ENCODE measurements at regions not wholly inside any gene's neighbourhood (a gene's known extent, or its start where the extent isn't known, plus 50 kb on each side); places are given as distances from the start of the nearest gene placed in this dataset.
"Not testable (repeated sequence)": the region's sequence is repeated elsewhere in the genome, so short reads cannot be mapped to it uniquely, and the experiment has no call there.

DNA sequence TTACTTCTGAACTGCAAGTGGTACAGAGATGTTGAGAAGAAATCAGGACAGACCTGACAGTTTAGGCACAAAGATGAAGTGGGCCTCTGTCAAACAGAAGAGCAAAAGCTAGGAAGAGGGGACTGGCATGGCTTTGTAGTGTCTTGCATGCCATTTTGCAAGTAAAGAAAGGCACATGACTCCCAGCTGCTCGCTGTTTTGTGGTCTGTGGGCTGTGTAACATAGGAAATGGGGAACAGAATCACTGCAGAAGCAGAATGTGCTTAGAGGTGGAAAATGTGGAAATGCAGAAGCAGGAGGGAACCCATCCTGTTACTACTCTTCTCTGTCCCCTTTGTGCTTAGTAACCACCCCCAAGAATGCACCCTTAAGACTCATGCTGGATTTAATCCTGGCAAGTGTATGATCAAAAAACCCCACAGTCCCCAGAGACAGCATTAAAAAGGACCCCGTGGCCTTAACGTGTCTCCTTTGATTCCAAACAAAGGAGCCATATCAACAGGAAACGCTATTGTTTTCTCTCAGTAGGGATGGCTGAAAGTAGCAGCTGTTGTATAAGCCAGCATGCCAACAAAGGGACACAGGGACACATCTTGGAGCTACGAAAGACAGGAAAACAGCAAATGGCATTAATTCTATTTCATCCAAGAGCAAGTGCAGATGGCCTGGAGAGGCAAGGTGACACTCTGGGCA is 177.6 kb upstream of the GLRA2 start:
- no peak for DNase-seq (ENCODE audit: low read depth)

DNA sequence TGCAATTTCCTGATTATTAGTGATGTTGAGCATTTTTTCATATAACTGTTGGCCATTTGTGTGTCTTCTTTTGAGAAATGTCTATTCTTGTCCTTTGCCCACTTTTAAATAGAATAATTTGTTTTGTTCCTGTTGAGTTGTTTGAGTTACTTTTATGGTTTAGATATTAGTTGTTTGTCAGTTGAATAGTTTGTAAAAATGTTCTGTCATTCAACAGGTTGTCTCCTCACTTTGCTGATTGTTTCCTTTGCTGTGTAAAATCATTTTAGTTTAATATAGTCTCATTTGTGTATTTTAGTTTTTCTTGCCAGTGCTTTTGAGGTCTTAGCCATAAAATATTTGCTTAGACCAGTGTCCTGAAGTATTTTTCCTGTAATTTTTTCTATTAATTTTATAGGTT is 181.8 kb upstream of the GLRA2 start:
- DNase-seq (ENCODE audit: low read depth) = no peak

DNA sequence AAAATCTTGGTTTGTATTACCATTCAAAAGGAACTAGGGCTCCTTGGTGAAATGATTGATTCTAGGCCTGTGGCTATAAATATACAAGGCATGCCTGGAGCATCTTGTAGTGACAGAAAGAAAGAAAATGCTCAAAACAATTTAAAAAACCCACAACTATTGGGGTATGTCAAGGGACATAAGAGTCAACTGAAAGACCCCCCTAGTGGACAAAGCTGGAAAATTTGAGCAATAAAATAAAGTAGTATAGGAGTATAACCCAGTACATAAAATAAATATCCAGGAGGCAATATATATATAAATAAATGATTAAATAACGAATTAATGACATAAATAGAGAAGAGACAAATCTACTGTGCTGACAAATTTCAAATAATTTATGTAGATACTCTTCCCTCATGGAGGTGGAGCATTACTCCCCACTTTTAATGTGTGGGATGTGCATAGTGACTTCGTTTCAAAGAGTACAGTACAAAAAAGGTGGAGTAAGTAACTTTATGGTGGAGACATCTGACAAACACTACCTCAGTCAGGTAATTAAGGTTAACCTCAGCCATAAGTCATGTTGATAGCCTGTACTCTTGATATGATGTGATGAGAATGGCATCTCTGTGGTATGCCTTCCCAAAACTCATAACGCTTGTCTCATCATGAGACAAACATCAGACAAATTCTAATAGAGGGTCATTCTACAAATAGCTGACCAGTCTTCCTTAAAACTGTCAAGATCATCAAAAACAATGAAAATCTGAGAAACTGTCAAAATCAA is 185.0 kb upstream of the GLRA2 start:
- DNase-seq (ENCODE audit: low read depth) = no peak

DNA sequence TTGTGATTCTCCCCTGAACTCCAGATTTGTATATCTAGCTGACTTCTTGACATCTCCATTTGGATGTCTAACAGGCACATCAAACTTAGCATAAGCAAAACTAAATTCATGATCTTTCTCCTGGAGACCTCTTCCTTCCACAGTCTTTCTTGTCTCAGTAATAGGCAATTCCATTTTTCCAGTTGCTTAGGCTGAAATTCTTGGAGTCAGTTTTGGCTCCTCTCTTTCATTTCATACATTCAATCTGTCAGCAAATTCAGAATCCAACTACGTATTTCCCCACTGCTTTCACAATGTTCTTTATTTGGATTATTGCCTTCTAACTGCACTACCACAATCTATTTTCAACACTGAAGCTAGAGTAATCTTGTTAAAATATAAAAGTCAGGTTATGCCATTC is 219.9 kb upstream of the GLRA2 start:
- DNase-seq (ENCODE audit: low read depth) = no peak

DNA sequence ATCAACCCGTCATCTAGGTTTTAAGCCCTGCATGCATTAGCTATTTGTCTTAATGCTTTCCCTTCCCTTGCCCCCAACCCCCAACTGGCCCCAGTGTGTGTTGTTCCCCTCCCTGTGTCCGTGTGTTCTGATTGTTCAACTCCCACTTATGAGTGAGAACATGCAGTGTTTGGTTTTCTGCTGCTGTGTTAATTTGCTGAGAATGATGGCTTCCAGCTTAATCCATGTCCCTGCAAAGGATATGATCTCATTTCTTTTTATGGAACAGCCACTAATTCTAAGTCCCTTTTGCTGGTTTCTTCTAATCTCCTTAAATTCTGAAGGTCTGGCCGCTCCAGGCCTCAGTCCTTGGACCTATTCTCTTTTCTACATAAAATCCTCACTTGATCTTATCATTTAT is 220.4 kb upstream of the GLRA2 start:
- not testable (repeated sequence) for DNase-seq (ENCODE audit: low read depth)

DNA sequence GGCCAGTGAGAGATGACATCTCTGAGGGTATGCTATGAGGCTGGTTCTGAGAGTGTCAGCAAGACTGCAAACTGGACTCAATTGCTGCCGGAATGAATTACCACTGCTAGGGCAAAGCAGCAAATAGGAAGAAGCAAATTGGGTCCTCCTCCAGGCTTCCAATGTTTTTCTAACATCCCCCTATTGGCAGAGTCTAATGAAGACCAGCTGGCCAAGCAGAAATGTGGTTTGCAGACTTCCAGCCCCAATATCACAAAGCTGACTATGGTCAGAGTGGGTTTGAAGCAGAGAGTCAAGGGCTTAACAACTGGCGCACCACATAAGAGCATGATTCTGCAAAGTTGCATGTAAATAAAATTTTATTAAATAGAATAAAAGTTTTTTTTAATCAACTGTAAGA is 225.4 kb upstream of the GLRA2 start:
- no peak for DNase-seq (ENCODE audit: low read depth)

DNA sequence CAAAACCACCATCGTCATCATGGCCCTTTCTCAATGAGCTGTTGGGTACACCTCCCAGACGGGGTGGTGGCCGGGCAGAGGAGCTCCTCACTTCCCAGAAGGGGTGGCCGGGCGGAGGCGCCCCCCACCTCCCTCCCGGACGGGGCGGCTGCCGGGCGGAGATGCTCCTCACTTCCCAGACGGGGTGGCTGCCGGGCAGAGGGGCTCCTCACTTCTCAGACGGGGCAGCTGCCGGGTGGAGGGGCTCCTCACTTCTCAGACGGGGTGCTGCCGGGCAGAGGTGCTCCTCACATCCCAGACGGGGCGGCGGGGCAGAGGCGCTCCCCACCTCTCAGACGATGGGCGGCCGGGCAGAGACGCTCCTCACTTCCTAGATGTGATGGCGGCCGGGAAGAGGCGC is 226.8 kb upstream of the GLRA2 start:
- not testable (repeated sequence) for DNase-seq (ENCODE audit: low read depth)

DNA sequence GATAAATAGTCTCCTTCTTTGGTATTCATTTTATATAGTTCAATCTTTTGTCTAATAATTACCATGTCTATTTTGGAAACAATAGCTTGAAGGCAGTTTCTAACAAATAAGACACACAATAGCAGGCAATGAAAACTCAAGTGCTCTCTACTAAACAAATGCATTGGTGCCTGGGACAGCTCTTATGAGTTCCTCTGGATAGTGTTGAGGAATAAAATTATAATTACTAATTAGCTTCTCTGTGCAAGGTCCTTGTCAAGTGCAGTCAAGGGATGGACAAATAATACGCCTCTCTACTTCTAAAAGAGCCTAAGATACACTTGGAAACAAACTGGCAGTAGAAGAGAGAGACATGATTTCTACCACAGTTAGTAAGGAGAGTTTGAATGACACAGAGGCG is 229.0 kb upstream of the GLRA2 start:
- DNase-seq (ENCODE audit: low read depth) = no peak

DNA sequence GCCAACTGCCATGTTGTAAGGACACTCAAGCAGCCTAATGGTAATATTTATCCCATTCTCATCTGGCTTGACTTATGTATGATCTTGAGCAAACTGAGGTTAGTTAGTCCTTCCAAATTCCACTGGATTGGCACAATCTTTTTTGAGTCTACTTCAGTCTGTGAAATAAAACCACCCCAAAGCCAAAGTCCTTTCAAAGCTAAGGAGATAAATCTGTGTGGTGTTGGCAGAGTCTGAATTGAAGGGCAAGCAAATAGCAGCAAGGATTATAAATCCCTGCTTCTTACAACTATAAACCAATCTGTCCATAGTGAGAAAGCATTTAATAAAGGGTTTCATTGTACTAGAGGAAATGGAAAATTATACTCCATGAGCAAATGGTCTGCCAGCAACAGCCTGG is 233.9 kb upstream of the GLRA2 start:
- DNase-seq (ENCODE audit: low read depth) = no peak

DNA sequence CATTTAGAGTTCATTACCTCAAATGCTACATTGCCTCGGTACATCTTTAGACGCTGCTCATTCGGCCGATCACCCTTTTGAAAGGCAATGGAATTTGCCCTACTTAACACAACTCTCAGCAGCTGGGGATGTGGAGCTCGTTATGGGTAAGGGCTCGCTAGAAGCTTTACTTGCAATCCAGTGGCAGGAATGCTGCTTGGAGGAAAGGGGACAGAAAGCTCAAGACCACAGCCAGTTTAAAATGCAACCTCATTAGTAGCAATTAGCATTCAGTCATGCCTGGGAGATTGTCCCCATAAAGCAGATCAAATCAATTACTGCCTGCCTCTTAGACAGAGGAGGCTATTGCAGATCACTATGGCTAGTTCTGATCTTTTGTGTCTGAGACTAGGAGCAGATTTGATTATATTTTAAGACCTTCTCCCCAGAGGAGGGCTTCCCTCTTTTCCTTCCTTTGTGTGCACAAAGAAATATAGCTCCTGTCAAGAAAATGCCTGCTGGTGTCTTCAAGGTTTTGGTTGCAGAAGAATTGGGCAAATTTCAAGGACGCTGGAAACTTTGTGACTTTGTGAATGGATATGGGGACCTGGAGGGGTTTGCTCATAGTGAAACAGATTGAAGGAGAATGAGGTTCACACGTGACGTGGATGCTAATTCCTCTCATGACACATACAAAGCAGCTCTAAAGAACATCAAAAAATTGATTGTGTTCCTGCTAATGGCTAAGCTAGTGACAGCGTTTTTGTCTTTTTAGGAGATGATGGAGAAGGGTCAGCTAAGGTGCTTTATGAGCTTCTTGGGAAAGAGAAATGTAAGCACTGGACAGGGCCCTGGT is 237.5 kb upstream of the GLRA2 start:
- DNase-seq (ENCODE audit: low read depth) = no peak

DNA sequence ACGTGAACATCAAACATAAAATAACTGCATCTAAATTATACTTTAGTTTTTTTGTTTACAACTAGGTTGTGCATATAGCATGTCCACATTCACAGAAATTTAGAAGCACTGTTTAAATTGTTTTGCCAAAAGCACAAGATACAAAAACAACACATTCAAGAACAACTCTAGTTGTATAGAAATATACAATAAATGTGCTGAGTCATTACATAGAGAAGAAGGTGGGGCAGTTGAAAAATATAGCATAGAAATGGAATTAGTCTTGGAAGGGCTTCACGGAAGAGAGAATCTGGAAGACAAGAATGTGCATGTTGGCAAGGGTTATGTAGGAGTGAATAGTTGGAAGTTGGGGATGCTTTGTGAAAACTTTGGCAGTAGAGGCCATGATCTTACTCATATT is 239.0 kb upstream of the GLRA2 start:
- DNase-seq (ENCODE audit: low read depth) = no peak

DNA sequence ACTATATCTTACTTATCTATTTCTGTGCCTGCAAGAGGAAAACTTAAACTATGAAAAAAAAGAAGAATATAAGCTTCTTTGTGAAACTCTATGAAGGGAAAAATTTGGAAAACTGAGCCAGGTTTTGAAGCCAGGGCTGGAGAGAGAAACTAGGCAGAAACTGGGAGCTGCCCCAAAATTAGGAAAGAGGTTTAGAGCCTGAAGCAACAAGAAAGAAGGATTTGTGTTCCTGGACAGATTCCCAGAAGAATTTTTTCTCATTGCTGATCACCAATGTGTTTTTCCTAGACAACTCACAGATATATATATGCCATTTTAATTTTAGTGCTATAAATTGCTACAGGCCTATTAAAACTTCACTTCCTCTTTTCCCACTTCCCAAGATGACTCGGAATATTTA is 245.0 kb upstream of the GEMIN8 start:
- no peak for DNase-seq (ENCODE audit: low read depth)

DNA sequence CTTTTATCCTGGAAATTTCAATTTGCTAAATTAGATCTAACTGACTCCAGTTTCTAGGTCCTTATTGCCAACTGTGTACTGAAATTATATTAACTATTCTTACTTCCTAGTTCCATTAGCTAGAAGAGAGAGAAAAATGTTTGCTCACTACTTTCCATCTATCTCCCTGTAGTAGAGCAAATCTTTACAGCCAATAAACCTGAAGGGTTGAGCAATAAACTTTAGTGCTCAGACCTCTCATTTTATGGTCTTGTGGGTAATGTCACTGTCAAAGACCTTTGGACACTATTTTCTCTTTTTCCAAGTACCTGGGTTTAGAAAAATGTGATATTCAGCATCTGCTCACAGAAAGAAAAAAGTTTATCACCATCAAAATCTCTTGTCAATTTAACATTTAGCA is 237.5 kb upstream of the GEMIN8 start:
- DNase-seq (ENCODE audit: low read depth) = no peak

DNA sequence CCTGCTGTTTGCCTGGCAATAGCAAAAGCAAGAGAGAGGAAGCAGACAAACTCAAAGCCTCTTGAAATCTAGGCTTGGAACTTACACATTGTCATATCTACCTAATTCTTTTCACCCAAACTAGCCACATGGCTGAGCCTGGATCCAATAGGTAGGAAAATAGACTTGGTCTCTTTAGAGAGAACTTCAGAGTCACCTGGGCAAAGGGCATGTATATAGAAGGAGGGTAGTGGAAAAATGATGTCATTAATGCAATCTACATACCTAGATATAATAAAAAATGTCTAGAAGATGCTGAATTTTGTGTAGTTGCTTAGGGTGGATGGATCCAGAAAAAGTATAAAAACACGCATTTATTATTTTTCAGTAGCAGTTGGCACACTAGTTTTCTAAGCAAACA is 237.0 kb upstream of the GEMIN8 start:
- DNase-seq (ENCODE audit: low read depth) = no peak

DNA sequence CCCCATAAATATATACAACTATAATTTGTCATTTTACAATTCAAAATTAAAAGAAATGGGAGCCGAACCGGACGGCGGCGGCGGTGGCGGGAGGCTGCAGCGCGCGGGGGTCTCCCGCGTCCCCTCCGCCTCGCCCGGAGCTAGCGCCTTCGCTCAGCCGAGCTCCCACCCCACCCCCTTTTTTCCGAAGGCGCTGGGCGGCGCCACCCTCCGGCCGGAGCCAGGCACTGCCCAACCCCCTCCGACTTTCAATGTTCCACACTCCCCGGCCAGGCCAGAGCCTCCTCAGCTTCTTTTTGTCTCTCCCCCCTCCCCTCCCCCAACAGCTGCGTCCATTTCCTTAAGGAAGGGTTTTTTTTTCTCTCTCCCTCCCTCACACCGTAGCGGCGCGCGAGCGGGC is 214.1 kb upstream of the GEMIN8 start:
- DNase-seq (ENCODE audit: low read depth) = no peak

DNA sequence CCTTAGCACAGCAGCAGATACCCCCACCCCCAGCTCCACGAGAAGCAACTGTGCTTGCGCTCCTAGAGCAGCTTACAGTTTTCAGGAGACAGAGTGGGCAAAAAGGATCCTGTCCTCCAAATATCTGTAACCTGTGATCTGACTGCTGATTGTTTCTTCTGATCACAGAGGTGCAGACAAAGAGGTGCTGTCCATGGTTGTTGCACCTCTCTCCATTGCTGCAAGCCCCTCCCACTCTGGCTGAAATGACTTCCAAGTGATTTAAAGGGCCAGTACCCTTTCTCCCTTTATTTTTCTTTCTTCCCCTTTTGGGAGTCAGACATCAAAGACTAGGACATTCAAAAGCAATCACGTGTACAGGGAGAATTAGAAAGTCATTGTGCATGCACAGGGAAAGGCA is 205.3 kb upstream of the GEMIN8 start:
- DNase-seq (ENCODE audit: low read depth) = no peak

DNA sequence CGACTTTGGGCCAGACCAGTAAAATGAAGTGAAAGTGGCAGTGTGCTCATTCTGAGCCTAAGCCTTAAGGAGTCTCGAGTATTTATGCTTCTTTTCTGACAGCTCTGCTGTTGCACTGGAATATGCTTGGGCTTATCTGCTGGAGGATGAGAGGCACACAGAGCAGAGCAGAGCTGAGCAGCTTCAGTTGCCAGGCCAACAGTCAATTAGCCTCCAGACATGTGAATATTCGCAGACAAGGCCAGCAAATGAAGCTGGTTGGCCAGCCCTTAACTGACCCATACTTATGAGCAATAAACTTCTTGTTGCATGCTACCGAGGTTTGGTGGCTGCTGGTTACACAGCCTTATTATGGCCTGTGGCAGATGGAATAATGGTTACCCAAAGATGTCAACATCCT is 203.0 kb upstream of the GEMIN8 start:
- DNase-seq (ENCODE audit: low read depth) = no peak

DNA sequence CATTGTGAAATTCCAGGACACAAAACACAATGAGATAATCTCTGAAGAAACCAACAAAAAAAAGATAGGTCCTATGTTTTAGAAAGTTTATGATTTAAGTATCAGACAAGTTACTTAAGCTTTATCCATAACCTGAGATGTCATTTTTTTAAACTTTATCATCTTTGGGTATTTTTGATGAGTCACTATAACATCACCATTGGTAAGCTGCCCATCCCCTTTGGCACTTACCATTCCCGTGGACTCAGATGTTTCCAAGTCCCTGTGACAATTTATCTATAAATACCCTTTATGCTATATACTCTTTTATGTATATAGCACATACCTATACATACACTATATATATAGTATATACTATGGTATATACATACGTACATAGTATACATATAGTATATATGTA is 198.9 kb upstream of the GEMIN8 start:
- no peak for DNase-seq (ENCODE audit: low read depth)

DNA sequence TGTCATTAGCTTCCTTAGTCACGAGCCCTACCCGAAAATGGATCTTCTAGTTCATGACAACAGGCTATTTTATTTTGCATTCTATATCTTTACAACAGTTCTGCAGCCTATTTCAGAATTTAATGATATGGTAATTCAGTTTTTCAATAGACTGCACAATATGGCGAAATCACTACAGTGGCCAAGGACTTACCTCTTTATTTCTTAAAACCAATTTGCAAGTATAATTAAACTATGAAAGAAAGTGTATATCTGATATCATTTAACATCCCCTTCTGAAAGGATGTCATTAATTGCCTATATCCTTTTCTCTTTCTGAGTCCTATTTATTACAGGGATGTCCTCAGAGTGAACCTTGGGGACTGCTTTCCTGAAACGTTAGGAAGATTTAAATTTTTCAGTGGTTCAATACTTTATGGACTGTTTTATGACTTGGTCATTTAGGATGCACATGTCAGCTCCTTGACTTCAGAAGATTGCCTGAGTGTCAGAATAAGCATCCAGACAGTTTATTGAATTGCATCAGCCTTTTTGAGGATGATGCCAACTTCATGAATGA is 190.8 kb upstream of the GEMIN8 start:
- DNase-seq (ENCODE audit: low read depth) = no peak

DNA sequence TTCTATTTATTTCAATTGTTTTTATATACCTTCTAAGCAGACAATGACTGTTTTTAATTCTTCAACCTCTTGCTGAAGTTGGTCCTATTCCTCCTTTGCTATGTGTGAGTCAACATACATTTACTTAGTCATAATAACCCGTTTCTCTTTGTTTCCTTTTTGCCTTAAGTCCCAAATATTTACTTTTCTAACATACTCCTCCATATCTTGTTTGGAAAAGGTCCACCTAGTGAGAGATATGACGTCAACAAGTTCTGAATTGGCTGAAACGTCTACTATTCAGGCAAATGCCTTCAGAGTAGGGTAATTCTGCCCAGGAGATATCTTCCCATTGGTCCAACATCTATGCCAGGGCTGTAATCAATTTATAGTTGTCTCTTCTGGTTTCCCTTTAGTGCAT is 179.3 kb upstream of the GEMIN8 start:
- DNase-seq (ENCODE audit: low read depth) = no peak

DNA sequence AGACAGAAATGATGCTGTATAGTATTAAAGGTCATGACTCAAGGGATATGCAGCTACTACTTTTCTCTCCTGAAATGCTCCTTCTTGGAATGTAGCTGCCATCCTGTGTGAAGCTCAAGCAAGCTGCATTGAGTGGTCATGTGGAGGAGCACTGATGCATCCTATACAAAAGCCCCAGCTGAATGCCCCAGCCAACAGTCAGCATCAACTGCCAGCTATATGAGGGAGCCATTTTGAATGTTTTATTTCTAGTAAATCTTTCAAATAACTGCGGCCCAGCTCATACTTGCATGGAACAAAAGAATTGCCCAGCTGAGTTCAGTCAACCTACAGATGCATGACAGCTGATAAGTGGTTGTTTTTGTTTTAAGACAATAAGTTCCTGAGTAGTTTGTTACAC is 165.0 kb upstream of the GEMIN8 start:
- no peak for DNase-seq (ENCODE audit: low read depth)

DNA sequence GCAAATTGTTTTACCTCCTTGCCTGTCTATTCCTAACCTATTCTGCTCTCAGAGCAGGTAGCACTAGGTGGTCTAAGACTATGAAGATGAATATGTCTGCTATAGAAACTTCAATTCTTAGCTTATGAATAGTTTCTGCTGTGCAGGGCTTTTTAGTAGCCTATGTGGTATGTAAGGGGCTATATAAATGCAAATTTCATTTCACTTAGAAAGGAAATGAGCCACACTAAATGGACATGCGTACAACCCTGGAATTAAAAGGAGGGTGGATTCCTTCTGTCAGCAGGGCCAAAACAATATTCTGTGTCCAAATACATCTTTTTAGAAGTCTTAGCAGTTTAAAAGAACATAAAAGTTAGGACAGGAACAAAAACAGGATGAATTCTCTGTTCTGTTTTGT is 163.9 kb upstream of the GEMIN8 start:
- DNase-seq (ENCODE audit: low read depth) = no peak

DNA sequence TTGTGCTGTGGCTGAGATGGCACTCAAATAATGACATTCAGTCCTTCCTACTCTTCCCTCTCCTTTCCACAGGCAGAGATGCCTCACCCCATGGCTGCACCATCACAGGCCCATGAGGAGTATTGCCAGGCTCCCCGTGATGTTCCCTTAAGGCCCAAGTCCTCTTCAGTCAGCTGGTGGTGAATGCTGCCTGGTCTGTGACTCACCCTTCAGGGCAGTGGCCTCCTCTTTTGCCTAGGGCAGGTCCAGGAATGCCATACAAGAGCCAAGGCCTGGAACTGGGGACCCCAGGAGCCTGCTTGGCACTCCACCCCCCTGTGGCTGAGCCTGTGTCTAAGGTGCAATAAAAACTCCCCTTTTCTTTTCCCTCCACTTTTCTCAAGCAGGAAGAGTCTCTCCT is 144.2 kb upstream of the GEMIN8 start:
- DNase-seq (ENCODE audit: low read depth) = no peak

Measured in activated T-cell treated with anti-CD3 and anti-CD28 coated beads for 1 hour (primary cell).